Transverse colon (tissue), 4 donors: ENCODE measurements at regions not wholly inside any gene's neighbourhood (a gene's known extent, or its start where the extent isn't known, plus 50 kb on each side); places are given as distances from the start of the nearest gene placed in this dataset.

Experiments
- DNase-seq: peaks from one replicate; pipeline ENCODE4 v3.0.0-alpha.2; 2019
- H3K27ac ChIP-seq, 4 donors: fragments of 200-600 bp; sonication (generic); 2 replicates each; pipeline ENCODE4 v1.5.1; 2016 to 2018; ENCODE audit warnings: inconsistent platforms in 4 of 4
- H3K27me3 ChIP-seq: fragments of 200-600 bp; sonication (generic); 2 replicates; pipeline ENCODE4 v1.5.1; 2017; ENCODE audit warnings: inconsistent platforms
- H3K36me3 ChIP-seq, 4 donors: fragments of 200-600 bp; sonication (generic); 2 replicates each; pipeline ENCODE4 v1.5.1; 2017 to 2019; ENCODE audit warnings: inconsistent platforms in 4 of 4
- H3K4me1 ChIP-seq, 4 donors: fragments of 200-600 bp; sonication (generic); 2 replicates each; pipeline ENCODE4 v1.5.1; 2017 to 2020; ENCODE audit warnings: inconsistent platforms in 4 of 4
- H3K4me3 ChIP-seq, 4 donors: fragments of 200-600 bp; sonication (generic); 1 replicate in 1 of 4; 2 replicates in 3 of 4; pipeline versions ENCODE4 v1.5.1 to v1.6.1; 2017 to 2019; ENCODE audit warnings: inconsistent platforms in 4 of 4
- H3K9me3 ChIP-seq, 2 donors: fragments of 200-600 bp; sonication (generic); 2 replicates each; pipeline ENCODE4 v1.5.1; 2017 to 2019; ENCODE audit warnings: inconsistent platforms in 2 of 2
- EP300 ChIP-seq: sonication (generic); formaldehyde crosslinking; IDR thresholded peaks from one replicate; pipeline ENCODE4 v1.6.1; 2017; ENCODE audit warnings: antibody characterized with exemption, low read depth
- POLR2A ChIP-seq: fragments of 450-650 bp; IDR thresholded peaks from one replicate; pipeline ENCODE4 v1.6.1; 2016; ENCODE audit warnings: antibody characterized with exemption, mild to moderate bottlenecking, moderate library complexity
- POLR2AphosphoS5 ChIP-seq, 3 donors: sonication (generic); formaldehyde crosslinking; IDR thresholded peaks; one replicate each; pipeline ENCODE4 v1.6.1; 2016; ENCODE audit warnings: antibody characterized with exemption in 3 of 3
- WGBS, 2 donors: methylation state at CpG; one replicate each; pipeline ENCODE4 v1.1.5; 2018; ENCODE audit warnings: low coverage in 1 of 2; 5-methylcytosine and 5-hydroxymethylcytosine counted together
- in situ Hi-C, 4 donors: fragments of 200-750 bp; cut with MboI; loops; one replicate each; pipeline versions ENCODE4 v1.15.0 to v1.15.1; 2017; ENCODE audit warnings: low sequenced_read_pairs in 3 of 4, low pct_ligation_motif_present in 1 of 4, low pct_unique_long_range_greater_than_20kb in 1 of 4
- intact Hi-C: fragments of 100-400 bp; cut with DNase I; formaldehyde crosslinking; loops from one replicate; pipeline ENCODE4 v1.15.1; 2023; ENCODE audit warnings: low total_unique reads
- TF ChIP-seq, protein P1 (sequence below), 5 experiments: fragments of 200-600 bp in 3 of 5; fragments of 450-650 bp in 2 of 5; sonication (generic) in 3 of 5; IDR thresholded peaks; 1 replicate in 2 of 5; 2 replicates in 3 of 5; pipeline ENCODE4 v1.5.1; 2016 to 2017; ENCODE audit warnings: antibody characterized with exemption in 5 of 5, inconsistent platforms in 3 of 5, mild to moderate bottlenecking in 2 of 5, moderate library complexity in 1 of 5

DNA sequence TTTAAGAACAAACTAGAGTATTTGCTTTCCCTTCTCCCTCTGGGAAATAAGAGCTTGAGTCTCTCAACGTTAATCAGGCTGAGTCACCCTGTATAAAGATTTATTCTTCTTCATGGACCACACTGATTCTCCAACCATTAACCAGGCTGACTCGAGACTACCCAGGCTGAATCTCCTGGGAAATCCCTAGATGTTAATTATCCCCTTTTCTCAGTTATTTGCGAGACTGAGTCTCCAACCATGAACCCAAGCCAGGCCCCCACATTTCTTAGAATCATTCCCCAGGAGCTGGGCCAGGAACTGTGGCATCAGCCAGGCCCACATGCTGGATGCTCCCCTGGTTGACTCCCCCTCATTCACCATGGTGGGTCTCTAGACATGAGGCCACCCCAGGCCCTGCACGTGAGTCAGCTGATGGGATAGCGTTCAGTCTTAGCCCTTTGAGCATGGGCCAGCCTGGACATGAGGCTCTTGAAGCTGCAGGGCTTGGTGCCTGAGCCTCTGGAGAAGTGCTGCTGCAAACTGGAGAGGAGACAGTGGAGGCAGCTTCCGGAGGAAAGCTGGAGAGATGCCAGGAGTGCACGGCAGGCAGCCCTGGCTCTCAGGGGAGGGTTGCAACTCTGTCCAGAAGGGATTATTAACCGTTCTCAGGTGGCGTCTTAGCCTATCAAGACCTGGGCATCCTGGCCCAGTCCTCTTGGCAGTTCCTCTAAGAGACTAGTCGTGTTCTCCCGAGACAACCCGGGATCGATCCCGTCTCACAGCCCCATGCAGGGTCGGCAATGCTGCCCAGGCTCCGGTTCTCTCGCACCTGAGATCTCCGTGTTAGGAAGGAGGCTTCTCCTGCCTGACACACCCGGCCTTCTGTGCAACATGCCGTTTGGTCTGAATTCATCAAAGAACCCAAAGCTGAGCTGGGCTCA lies 296.6 kb downstream of the ADGRD1 start:
- no peak for DNase-seq
- Histone ChIP-seq H3K27ac (no peak overlapping the region), H3K36me3 (no peaks in the 10 kb centered on the region), H3K27me3 (peaks cover 6% of the 10 kb centered on the region), H3K4me1 (no peaks in the 10 kb centered on the region), H3K9me3 (no peaks in the 10 kb centered on the region), H3K4me3 (no peak overlapping the region)
- TF ChIP-seq POLR2AphosphoS5 (IDR thresholded peaks at IDR 0.05) (no peak), EP300 (no peak), POLR2A (no peak)
- TF ChIP-seq, protein P1, sequence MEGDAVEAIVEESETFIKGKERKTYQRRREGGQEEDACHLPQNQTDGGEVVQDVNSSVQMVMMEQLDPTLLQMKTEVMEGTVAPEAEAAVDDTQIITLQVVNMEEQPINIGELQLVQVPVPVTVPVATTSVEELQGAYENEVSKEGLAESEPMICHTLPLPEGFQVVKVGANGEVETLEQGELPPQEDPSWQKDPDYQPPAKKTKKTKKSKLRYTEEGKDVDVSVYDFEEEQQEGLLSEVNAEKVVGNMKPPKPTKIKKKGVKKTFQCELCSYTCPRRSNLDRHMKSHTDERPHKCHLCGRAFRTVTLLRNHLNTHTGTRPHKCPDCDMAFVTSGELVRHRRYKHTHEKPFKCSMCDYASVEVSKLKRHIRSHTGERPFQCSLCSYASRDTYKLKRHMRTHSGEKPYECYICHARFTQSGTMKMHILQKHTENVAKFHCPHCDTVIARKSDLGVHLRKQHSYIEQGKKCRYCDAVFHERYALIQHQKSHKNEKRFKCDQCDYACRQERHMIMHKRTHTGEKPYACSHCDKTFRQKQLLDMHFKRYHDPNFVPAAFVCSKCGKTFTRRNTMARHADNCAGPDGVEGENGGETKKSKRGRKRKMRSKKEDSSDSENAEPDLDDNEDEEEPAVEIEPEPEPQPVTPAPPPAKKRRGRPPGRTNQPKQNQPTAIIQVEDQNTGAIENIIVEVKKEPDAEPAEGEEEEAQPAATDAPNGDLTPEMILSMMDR (IDR thresholded peaks at IDR 0.05) = no peak
- intact Hi-C loops (no loop called here), in situ Hi-C loops (no loop called here)
- WGBS, 2 donors = 24 to 69% methylated on average over 3 to 20 of the region's 20 CpGs

DNA sequence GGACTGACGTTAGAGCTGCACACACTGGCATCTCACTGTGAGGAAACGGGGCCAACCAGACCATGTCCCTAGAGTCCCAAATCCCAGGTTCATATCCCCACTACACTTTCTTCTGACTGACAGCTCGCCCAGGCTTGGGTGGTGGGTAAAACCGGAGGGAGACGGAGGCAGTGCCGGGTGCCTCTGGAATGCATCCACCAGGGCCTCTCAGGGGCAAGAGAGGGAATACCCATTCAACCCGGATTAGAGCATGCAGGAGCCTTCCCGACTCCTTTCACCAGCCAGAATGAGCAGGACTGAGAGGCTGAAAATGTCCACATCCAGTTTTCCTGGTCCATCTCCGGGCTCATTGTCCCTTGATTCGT lies 297.2 kb downstream of the ADGRD1 start:
- in situ Hi-C loops (no loop called here), intact Hi-C loops (no loop called here)
- Histone ChIP-seq H3K9me3 (no peaks in the 10 kb centered on the region), H3K4me3 (no peak overlapping the region), H3K27ac (no peak overlapping the region), H3K4me1 (no peaks in the 10 kb centered on the region), H3K27me3 (peaks cover 4% of the 10 kb centered on the region), H3K36me3 (no peaks in the 10 kb centered on the region)
- TF ChIP-seq POLR2AphosphoS5 (IDR thresholded peaks at IDR 0.05) = no peak
- no peak for TF ChIP-seq EP300
- TF ChIP-seq, protein P1 (IDR thresholded peaks at IDR 0.05) = no peak
- TF ChIP-seq POLR2A = no peak
- DNase-seq = no peak
- WGBS, 2 donors = 85% methylated on average over 10 of the region's 10 CpGs; no CpG with 5 or more reads in 1 of the 2 donors

DNA sequence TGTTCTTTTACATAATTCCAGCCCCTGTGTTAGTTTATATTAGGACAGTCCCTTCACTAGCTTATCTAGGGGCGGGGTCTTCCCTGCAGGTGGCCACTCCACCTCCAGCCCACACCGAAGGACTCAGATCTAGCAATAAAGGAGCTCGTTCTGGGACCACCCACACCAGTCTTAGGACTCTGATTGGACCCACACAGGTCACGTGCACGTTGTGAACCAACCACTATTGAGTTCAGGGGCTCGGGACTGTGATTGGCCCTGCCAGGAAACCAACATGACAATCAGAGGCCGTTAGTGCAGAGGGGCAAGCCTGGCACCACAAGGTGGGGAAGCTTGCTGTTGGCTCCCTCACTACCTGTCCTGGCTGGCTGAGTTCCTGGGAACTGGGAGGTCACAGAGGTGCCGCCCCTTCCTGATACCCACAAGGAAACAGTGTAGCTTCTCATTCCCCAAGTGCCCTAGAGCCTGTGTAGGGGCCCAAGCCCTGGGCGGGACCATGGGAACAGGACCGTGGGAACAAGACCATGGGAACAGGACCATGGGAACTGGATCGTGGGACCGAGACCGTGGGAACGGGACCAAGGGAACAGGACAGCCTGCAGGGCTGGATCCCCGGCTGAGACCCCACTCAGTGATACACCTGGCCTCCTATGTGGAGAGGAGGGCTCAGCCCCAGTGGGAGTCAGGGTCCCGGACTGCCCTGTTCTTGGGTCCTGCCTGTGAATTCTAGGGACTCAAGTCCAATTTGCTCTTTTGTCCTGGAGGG lies 297.8 kb downstream of the ADGRD1 start:
- TF ChIP-seq EP300 (no peak), POLR2A (no peak)
- WGBS, 2 donors = 71% methylated on average over 15 of the region's 16 CpGs; no CpG with 5 or more reads in 1 of the 2 donors

DNA sequence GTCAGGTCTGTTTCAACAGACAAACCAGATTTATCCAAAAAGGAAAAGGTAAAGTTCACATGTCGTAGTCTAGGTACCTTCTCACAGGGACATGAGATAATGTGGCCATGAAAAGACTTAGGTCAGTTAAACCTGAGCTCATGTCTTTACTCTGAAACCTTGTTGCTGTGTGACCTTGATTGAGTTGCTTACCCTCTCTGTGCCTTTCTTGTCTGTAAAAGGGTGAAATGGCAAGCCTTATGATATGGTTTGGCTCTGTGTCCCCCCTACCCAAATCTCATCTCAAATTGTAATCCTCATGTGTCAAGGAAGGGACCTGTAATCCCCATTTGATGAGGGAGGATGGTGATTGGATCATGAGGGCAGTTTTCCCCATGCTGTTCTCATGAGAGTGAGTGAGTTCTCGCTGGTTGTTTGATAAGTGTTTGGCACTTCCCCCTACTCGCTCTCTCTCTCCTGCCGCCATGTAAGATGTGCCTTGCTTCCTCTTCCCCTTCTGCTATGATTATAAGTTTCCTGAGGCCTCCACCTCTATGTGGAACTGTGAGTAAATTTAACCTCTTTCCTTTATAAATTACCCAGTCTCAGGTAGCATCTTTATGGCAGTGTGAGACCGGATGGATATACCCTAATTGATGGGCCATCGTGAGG lies 299.8 kb downstream of the ADGRD1 start:
- DNase-seq = no peak
- Histone ChIP-seq H3K9me3 (no peaks in the 10 kb centered on the region), H3K27ac (no peak overlapping the region), H3K4me3 (no peak overlapping the region), H3K4me1 (no peaks in the 10 kb centered on the region), H3K27me3 (no peaks in the 10 kb centered on the region), H3K36me3 (no peaks in the 10 kb centered on the region)
- no peak for TF ChIP-seq POLR2A
- TF ChIP-seq EP300 = no peak
- TF ChIP-seq, protein P1 (IDR thresholded peaks at IDR 0.05) = no peak
- no peak for TF ChIP-seq POLR2AphosphoS5 (IDR thresholded peaks at IDR 0.05)
- in situ Hi-C loops = no loop called here
- 64 to 85% methylated on average over 1 to 6 of the region's 6 CpGs for WGBS, 2 donors
- intact Hi-C loops = no loop called here

More for the DNA sequence above, 297.8 kb downstream of the ADGRD1 start:
- Histone ChIP-seq H3K4me3 (no peak overlapping the region), H3K4me1 (no peaks in the 10 kb centered on the region), H3K9me3 (no peaks in the 10 kb centered on the region), H3K27me3 (no peaks in the 10 kb centered on the region), H3K27ac (no peak overlapping the region), H3K36me3 (no peaks in the 10 kb centered on the region)
- DNase-seq = no peak
- intact Hi-C loops = no loop called here
- in situ Hi-C loops = no loop called here
